ENCODE measurements at regions not wholly inside any gene's neighbourhood (a gene's known extent, or its start where the extent isn't known, plus 50 kb on each side); places are given as distances from the start of the nearest gene placed in this dataset.

- TF ChIP-seq CTCF (IDR thresholded peaks at IDR 0.05) (no peak), POLR2AphosphoS5 (IDR thresholded peaks at IDR 0.05) (no peak)
Observed at GRCh38 chr17:74002241-74002640, 201.2 kb upstream of the RPL38 start.

All from prostate gland (tissue), 2 donors.